ENCODE measurements at regions not wholly inside any gene's neighbourhood (a gene's known extent, or its start where the extent isn't known, plus 50 kb on each side); places are given as distances from the start of the nearest gene placed in this dataset.

- no peak for ATAC-seq
- no peak for DNase-seq (ENCODE audit: low spot score)
- intact Hi-C loops (cut with DNase I), result no loop called here
Observed at GRCh38 chr18:30072609-30073385, 969.7 kb downstream of the DSC3 start.

GRCh38 chr18:30066288-30066687 is 976.3 kb downstream of the DSC3 start:
- ATAC-seq (no peak), DNase-seq (ENCODE audit: low spot score) (no peak)
- intact Hi-C loops (cut with DNase I), result no loop called here

GRCh38 chr18:30057398-30057797 is 985.1 kb downstream of the DSC3 start:
- intact Hi-C loops (cut with DNase I), result no loop called here
- DNase-seq (ENCODE audit: low spot score) (no peak), ATAC-seq (no peak)

GRCh38 chr18:30056528-30056927 is 986.0 kb downstream of the DSC3 start:
- ATAC-seq (no peak), DNase-seq (ENCODE audit: low spot score) (no peak)
- intact Hi-C loops (cut with DNase I), result no loop called here

GRCh38 chr18:30044496-30044895 is 998.0 kb downstream of the DSC3 start:
- ATAC-seq (no peak), DNase-seq (ENCODE audit: low spot score) (no peak)
- intact Hi-C loops (cut with DNase I), result no loop called here

- DNase-seq (ENCODE audit: low spot score), result no peak
- no peak for ATAC-seq
- intact Hi-C loops (cut with DNase I), result no loop called here
Observed at GRCh38 chr18:30039201-30039600, 1003.3 kb downstream of the DSC3 start.

- ATAC-seq (no peak), DNase-seq (ENCODE audit: low spot score) (no peak)
- intact Hi-C loops (cut with DNase I), result no loop called here
Observed at GRCh38 chr18:30034818-30035217, 1007.7 kb downstream of the DSC3 start.

- intact Hi-C loops (cut with DNase I), result no loop called here
- no peak for ATAC-seq
- no peak for DNase-seq (ENCODE audit: low spot score)
Observed at GRCh38 chr18:30016179-30016578, 1026.4 kb downstream of the DSC3 start.

- ATAC-seq, result no peak
- intact Hi-C loops (cut with DNase I), result no loop called here
- no peak for DNase-seq (ENCODE audit: low spot score)
Observed at GRCh38 chr18:30004965-30005364, 1037.6 kb downstream of the DSC3 start.

- ATAC-seq (no peak), DNase-seq (ENCODE audit: low spot score) (no peak)
- intact Hi-C loops (cut with DNase I), result no loop called here
Observed at GRCh38 chr18:29982218-29982617, 1060.3 kb downstream of the DSC3 start.

GRCh38 chr18:29979881-29980280 is 1062.7 kb downstream of the DSC3 start:
- intact Hi-C loops (cut with DNase I), result no loop called here
- ATAC-seq, result no peak

GRCh38 chr18:29969876-29970275 is 1072.7 kb downstream of the DSC3 start:
- ATAC-seq, result no peak
- DNase-seq (ENCODE audit: low spot score), result no peak
- intact Hi-C loops (cut with DNase I), result no loop called here

More at GRCh38 chr18:29979881-29980280, 1062.7 kb downstream of the DSC3 start:
- DNase-seq (ENCODE audit: low spot score), result no peak

- DNase-seq (ENCODE audit: low spot score), result no peak
- intact Hi-C loops (cut with DNase I), result no loop called here
Observed at GRCh38 chr18:29962579-29962978, 1080.0 kb downstream of the DSC3 start.

GRCh38 chr18:29960539-29960938 is 1082.0 kb downstream of the DSC3 start:
- intact Hi-C loops (cut with DNase I), result no loop called here
- ATAC-seq (no peak), DNase-seq (ENCODE audit: low spot score) (no peak)

More at GRCh38 chr18:29962579-29962978, 1080.0 kb downstream of the DSC3 start:
- ATAC-seq, result no peak

- ATAC-seq, result no peak
Observed at GRCh38 chr18:29930231-29930630, 1112.3 kb downstream of the DSC3 start.

GRCh38 chr18:29928081-29928480 is 1114.5 kb downstream of the DSC3 start:
- DNase-seq (ENCODE audit: low spot score) (no peak), ATAC-seq (no peak)
- intact Hi-C loops (cut with DNase I), result no loop called here

More at GRCh38 chr18:29930231-29930630, 1112.3 kb downstream of the DSC3 start:
- no peak for DNase-seq (ENCODE audit: low spot score)
- intact Hi-C loops (cut with DNase I), result no loop called here

GRCh38 chr18:29925566-29925965 is 1117.0 kb downstream of the DSC3 start:
- intact Hi-C loops (cut with DNase I), result no loop called here
- no peak for ATAC-seq

GRCh38 chr18:29912351-29912750 is 1130.2 kb downstream of the DSC3 start:
- intact Hi-C loops (cut with DNase I), result no loop called here
- no peak for DNase-seq (ENCODE audit: low spot score)
- no peak for ATAC-seq

More at GRCh38 chr18:29925566-29925965, 1117.0 kb downstream of the DSC3 start:
- DNase-seq (ENCODE audit: low spot score), result no peak

- DNase-seq (ENCODE audit: low spot score), result no peak
- intact Hi-C loops (cut with DNase I), result no loop called here
- ATAC-seq, result no peak
Observed at GRCh38 chr18:29892960-29893558, 1149.5 kb downstream of the DSC3 start.

- DNase-seq (ENCODE audit: low spot score) (no peak), ATAC-seq (no peak)
- intact Hi-C loops (cut with DNase I), result no loop called here
Observed at GRCh38 chr18:29883114-29883513, 1159.4 kb downstream of the DSC3 start.

- DNase-seq (ENCODE audit: low spot score) (no peak), ATAC-seq (no peak)
- intact Hi-C loops (cut with DNase I), result no loop called here
Observed at GRCh38 chr18:29882620-29883019, 1159.9 kb downstream of the DSC3 start.

Measured in sciatic nerve (tissue), 2 donors.